ENCODE measurements at regions not wholly inside any gene's neighbourhood (a gene's known extent, or its start where the extent isn't known, plus 50 kb on each side); places are given as distances from the start of the nearest gene placed in this dataset.
"Not testable (repeated sequence)": the region's sequence is repeated elsewhere in the genome, so short reads cannot be mapped to it uniquely, and the experiment has no call there.

DNA sequence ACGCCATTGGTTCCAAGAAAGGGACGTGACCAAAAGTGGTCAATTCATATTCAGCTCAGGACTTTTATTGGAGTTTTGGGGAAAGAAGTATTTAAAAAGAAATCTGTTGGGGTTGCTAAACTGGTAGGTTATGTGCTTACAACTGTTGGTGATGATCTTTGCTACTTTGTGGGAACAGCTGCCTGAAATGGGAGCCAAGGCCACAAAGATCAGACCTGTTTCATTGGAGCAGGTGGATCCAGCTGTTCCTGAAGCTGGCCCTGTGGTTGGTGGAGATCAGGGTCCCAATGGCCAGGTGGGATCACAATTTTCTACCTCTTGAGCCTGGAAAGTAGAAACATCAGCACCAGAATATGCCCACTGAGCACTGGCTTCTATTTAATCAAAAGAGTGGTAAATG lies 144.5 kb downstream of the PSAT1 start:
- H3K27ac ChIP-seq: no peak overlapping the region

DNA sequence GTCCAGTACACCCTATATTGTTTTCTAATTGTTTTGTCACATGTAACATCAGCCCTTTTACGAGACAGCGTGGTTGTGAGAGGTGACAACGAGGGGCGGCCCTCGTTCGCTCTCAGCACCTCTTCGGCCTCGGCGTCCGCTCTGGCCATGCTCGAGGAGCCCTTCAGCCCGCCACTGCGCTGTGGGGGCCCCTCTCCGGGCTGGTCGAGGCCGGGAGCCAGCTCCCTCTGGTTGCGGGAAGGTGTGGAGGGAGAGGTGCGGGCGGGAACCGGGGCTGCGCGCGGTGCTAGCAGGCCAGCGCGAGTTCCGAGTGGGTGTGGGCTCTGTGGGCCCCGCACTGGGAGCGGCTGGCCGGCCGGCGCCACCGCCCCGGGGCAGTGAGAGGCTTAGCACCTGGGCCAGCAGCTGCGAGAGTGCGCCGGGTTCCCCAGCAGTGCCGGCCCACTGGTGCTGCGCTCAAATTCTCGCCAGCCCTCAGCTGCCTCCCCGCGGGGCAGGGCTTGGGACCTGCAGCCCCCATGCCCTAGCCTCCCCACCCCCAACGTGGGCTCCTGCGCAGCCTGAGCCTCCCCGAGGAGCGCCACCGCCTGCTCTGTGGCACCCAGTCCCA lies 145.0 kb downstream of the PSAT1 start:
- H3K27ac ChIP-seq: no peak overlapping the region
- TF ChIP-seq, protein P1, sequence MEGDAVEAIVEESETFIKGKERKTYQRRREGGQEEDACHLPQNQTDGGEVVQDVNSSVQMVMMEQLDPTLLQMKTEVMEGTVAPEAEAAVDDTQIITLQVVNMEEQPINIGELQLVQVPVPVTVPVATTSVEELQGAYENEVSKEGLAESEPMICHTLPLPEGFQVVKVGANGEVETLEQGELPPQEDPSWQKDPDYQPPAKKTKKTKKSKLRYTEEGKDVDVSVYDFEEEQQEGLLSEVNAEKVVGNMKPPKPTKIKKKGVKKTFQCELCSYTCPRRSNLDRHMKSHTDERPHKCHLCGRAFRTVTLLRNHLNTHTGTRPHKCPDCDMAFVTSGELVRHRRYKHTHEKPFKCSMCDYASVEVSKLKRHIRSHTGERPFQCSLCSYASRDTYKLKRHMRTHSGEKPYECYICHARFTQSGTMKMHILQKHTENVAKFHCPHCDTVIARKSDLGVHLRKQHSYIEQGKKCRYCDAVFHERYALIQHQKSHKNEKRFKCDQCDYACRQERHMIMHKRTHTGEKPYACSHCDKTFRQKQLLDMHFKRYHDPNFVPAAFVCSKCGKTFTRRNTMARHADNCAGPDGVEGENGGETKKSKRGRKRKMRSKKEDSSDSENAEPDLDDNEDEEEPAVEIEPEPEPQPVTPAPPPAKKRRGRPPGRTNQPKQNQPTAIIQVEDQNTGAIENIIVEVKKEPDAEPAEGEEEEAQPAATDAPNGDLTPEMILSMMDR (IDR thresholded peaks at IDR 0.05): no peak
- no peak for DNase-seq (ENCODE audit: low spot score)
- no peak overlapping the region for H3K4me3 ChIP-seq

More for the DNA sequence above, 144.5 kb downstream of the PSAT1 start:
- DNase-seq (ENCODE audit: low spot score): no peak
- H3K4me3 ChIP-seq: no peak overlapping the region
- TF ChIP-seq, protein P1 (IDR thresholded peaks at IDR 0.05): no peak

DNA sequence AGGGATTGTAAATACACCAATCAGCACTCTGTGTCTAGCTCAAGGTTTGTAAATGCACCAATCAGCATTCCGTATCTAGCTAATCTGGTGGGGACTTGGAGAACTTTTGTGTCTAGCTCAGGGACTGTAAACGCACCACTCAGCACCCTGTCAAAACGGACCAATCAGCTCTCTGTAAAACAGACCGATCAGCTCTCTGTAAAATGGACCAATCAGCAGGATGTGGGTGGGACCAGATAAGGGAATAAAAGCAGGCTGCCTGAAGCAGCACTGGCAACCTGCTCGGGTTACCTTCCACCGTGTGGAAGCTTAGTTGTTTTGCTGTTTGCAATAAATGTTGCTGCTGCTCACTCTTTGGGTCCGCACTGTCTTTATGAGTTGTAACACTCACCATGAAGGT lies 145.7 kb downstream of the PSAT1 start:
- H3K4me3 ChIP-seq: not testable (repeated sequence)

DNA sequence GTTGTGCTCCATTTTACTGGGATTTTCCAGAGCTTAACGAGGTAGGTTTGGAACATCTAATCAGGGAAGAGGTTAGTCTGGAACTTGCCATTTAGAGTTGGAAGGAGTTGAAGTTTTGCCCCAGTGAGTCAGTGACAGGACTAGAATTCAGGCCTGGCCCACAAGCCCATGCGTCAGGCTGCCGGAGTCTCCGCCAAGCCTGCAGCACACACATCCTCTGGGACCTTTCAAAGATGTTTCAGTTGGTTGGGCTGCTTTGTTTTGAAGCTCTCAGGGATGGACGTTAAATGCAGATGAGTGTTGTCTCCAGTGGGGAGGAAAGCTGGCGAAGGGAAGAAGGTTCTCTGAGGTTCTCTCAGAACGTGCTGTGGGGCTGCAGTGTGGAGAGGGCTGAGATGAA lies 147.0 kb downstream of the PSAT1 start:
- TF ChIP-seq, protein P1 (IDR thresholded peaks at IDR 0.05): no peak
- Histone ChIP-seq H3K4me3 (no peak overlapping the region), H3K27ac (no peak overlapping the region)
- DNase-seq (ENCODE audit: low spot score): no peak

More for the DNA sequence above, 145.7 kb downstream of the PSAT1 start:
- not testable (repeated sequence) for H3K27ac ChIP-seq; DNase-seq (ENCODE audit: low spot score)

DNA sequence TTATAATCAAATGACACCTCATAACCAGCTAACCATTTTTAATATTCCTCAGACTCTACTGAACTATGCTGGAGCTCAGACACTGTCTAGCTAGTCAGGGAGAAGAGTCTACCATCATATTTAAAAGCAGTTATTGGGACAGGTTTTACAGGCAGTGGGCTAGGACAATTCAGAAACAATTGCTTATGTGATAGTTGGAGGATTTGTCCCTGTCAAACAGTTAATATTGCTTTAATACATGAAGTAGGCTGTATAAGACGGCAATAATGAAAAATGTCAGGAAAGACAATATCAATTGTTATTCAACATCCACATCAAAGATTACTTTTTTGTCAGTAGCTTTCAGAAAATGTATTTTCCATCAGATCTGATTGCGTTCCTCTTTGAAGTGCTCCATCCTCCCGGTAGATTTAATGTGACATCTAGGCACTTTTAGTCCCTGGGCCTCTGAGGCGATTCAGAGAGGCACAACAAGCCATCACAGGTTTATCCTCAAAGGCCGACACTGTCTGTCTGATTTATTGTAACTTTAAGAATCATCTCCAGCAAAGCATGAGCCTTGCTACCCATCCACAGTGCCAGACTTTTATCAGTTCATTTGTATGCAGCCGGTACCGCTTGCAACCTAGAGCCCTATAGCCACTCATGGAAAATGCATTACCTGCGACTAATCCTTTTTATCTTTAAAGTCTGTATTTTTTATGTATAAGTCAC lies 152.2 kb downstream of the PSAT1 start:
- Histone ChIP-seq H3K4me3 (no peak overlapping the region), H3K27ac (no peak overlapping the region)
- DNase-seq (ENCODE audit: low spot score): no peak
- TF ChIP-seq, protein P1 (IDR thresholded peaks at IDR 0.05): no peak

DNA sequence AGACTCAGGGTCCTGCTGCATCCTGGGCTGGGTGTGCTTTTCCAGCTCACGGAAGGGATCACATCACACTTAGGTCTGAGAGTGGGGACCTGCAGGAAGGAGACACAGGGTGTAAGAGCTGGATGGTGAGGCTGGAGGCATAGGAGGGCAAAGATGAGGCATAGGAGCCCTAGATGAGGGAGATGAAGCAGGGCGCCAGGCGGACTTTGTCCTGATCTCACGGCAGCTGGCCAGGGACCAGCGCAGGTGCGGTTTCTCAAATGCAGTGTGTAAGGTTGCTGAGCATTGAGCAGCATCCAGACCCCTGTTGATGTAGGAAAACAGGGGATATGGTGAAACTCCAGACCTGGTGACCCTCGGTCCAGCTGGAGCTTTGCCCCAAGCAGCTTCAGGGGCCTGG lies 156.5 kb downstream of the PSAT1 start:
- Histone ChIP-seq H3K27ac (no peak overlapping the region), H3K4me3 (no peak overlapping the region)
- TF ChIP-seq, protein P1 (IDR thresholded peaks at IDR 0.05): no peak
- no peak for DNase-seq (ENCODE audit: low spot score)

DNA sequence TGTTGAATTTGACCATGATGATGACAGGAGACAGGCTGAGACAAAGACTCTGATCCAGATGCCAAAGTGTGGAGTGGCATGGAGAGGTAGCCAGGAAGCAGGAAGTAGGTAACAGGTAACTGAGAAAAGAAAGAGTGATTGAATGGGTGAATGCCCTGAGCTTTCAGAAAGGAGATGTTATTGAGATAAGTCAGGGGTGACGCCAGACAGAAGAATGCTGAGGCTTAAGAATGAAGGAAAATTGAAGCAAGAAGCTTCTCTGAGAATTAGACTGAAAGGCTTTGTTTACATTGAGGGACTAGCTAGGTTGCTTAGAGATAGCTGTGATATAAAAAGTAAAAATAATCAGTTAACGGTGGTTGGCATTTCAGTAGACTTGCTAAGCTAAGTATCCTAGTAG lies 165.7 kb downstream of the PSAT1 start:
- Histone ChIP-seq H3K4me3 (no peak overlapping the region), H3K27ac (no peak overlapping the region)
- no peak for DNase-seq (ENCODE audit: low spot score)
- TF ChIP-seq, protein P1 (IDR thresholded peaks at IDR 0.05): no peak

All from coronary artery (tissue), 2 donors.